ENCODE measurements at regions not wholly inside any gene's neighbourhood (a gene's known extent, or its start where the extent isn't known, plus 50 kb on each side); places are given as distances from the start of the nearest gene placed in this dataset.

DNA sequence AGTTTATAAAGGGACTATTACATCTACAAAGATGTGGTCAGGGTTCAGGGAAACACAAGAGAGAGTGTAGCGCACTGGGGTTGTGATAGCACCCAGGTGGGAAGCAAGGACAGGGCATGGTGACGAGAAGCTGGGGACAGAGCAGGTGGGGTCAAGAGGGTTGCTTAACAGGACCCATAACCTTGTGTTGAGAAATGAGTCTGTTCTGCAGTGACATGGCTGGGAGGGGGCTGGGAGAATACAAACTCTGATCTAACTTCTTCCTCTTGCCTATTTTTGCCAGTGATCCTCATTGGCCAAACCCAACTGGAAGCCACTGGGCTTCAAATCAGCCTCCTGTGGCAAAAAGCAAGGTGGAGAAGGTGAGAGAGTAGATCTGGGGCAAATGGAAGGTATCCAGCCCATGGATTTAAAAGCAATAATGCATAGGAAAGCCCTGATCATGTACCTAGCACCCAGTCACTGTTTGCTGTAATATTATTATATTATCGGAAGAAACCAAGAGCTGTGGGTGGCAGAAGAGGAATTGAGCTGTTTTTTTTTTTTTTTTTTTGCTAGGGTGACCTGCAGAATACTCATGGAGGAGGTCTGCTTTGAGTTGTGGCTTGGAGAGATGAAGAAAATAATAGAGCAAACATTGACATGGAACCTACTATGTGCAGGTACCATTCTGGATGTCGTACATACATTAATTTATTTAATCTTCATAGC, 76.9 kb upstream of the ZFHX3 start:
- H3K4me3 ChIP-seq (ENCODE audit: low read depth, low read length) = no peak overlapping the region
- TF ChIP-seq, protein P1, sequence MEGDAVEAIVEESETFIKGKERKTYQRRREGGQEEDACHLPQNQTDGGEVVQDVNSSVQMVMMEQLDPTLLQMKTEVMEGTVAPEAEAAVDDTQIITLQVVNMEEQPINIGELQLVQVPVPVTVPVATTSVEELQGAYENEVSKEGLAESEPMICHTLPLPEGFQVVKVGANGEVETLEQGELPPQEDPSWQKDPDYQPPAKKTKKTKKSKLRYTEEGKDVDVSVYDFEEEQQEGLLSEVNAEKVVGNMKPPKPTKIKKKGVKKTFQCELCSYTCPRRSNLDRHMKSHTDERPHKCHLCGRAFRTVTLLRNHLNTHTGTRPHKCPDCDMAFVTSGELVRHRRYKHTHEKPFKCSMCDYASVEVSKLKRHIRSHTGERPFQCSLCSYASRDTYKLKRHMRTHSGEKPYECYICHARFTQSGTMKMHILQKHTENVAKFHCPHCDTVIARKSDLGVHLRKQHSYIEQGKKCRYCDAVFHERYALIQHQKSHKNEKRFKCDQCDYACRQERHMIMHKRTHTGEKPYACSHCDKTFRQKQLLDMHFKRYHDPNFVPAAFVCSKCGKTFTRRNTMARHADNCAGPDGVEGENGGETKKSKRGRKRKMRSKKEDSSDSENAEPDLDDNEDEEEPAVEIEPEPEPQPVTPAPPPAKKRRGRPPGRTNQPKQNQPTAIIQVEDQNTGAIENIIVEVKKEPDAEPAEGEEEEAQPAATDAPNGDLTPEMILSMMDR (IDR thresholded peaks at IDR 0.05; ENCODE audit: low read depth, low read length) = no peak

DNA sequence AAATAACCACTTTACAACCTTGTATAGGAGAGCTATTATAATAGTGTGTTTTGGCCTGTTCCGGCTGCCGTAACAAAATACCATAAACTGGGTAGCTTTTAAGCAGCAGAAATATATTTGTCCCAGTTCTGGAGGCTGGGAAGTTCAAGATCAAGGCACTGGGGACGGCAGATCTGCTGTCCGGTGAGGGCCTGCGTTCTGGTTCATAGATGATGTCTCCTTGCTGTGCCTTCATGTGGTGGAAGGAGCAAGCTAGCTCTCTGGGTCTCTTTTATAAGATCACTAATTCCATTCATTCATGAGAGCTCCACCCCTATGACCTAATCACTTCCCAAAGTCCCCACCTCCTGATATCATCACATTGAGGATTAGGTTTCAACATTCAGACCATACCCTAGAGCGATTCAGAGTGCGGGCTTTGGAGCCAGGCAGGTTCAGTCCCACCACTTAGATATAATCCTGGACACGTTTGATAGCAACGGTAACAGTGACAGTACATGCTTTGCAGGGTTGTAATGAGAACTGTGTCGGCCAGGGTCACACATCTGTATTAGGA, 76.2 kb upstream of the ZFHX3 start:
- TF ChIP-seq, protein P1 (IDR thresholded peaks at IDR 0.05; ENCODE audit: low read depth, low read length) = no peak
- no peak overlapping the region for H3K4me3 ChIP-seq (ENCODE audit: low read depth, low read length)

DNA sequence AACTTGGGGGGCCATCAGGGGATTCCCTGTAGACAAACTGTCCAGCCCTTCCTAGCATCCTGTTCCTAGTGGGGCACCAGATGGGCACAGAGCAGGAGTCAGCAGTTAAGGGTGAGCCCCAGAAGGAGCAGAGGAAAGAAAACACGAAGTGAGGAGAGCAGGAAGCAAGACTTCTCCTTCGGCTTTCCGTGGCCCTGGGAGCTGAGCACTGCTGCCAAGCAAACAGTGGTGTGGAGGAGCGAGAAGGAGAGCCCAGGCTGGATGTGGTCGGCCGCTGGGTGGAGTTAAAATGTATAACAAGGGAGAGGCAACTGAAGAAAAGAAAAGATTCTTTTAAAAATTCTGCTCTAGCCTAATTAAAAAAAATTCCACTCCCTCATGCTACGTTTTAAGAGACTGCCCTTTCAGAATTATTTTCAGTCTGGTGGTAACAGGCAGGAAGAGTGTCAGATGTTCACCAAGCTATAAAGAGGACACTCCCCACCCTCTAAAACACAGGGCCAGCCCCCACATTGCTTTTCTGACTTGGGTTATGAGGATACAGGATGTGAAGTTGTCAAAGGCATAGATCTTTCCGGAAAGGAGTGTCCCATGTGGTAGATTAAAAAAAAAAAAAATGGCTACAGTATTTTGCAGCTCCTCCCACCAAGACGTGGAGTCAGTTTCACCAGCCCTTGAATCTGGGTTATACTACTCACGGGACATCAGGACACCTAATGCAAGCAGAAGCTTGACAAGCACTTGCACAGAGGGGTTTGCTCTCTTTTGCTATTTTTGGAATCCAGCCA, 74.9 kb upstream of the ZFHX3 start:
- no peak overlapping the region for H3K4me3 ChIP-seq (ENCODE audit: low read depth, low read length)
- TF ChIP-seq, protein P1 (IDR thresholded peaks at IDR 0.05; ENCODE audit: low read depth, low read length) = no peak

DNA sequence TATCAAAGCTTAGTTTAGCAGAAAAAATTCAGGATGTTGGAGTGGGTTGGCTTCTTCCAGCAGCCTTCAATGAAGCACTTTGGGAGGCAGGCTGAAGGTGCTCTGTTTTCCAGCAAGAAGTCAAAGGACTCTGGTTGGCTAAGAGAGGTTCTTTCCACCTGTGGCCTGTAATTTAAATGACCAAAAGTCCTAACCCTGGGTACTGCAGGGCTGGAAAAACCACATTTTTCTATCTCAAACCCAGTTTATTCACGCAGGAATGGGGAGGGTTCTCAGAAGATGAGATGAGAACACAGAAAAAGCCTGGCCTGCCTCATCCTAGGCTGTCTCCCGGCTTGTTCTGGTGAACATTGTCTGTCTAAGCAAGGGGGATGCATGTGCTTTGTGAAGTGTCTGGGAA, 68.6 kb upstream of the ZFHX3 start:
- no peak overlapping the region for H3K4me3 ChIP-seq (ENCODE audit: low read depth, low read length)
- TF ChIP-seq, protein P1 (IDR thresholded peaks at IDR 0.05; ENCODE audit: low read depth, low read length) = no peak

DNA sequence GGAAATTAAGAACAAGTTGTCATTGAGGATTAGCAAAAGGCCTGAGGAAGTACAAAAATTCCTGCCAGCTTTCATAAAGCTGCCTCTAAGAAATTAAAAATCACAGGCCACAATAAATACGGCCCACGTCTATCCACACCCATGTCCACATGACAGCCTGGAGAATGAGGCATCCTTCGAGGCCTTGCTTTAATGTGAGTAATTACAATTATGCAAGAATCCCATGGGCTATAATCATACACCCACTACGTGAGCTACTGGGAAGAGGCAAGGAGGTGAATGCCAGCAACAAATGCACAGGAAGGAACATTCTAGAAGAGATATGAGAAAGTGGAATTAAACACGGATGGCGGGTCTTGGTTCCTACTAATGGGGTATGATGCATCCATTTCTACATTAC, 65.4 kb upstream of the ZFHX3 start:
- no peak overlapping the region for H3K4me3 ChIP-seq (ENCODE audit: low read depth, low read length)
- TF ChIP-seq, protein P1 (IDR thresholded peaks at IDR 0.05; ENCODE audit: low read depth, low read length) = no peak

DNA sequence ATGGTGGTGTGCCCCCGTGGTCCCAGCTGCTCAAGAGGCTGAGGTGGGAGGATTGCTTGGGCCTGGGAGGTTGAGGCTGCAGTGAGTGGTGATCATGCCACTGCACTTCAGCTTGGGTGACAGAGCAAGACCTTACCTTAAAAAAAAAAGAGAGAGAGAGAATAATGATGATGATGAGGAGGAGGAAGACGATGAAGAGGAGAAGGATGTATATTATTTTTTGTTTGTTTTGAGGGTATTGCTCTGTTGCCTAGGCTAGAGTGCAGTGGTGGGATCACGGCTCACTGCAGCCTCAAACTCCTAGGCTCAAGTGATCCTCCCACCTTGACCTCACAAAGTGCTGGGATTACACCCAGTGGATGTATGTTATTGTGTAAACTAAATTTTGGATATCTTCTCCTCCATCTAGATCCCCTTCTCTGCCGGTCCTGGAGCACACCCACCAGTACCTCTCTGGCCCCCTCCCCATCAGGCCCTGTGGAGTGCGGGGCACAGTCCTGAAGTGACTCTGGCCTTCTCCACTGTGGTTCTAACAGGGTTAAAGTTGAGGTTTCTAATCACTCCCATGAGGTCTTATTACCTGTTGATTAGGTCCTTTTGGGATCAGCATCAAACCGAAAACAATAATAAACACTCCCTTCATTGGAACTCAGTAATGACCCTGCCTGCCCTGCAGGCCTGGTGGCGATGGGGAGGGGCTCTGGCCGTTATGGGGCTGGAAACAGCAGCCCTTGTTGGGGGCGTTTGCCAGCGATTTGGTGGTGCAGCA, 60.5 kb upstream of the ZFHX3 start:
- TF ChIP-seq, protein P1 (IDR thresholded peaks at IDR 0.05; ENCODE audit: low read depth, low read length) = no peak
- no peak overlapping the region for H3K4me3 ChIP-seq (ENCODE audit: low read depth, low read length)

Data from WI38 (cell line).